NCI-H748 treated with DMSO at 0.1 percent for 48 hours (cell line): ENCODE measurements at regions not wholly inside any gene's neighbourhood (a gene's known extent, or its start where the extent isn't known, plus 50 kb on each side); places are given as distances from the start of the nearest gene placed in this dataset.
"Not testable (repeated sequence)": the region's sequence is repeated elsewhere in the genome, so short reads cannot be mapped to it uniquely, and the experiment has no call there.

Source experiments
- DNase-seq: peaks from one replicate; lab custom pipeline; 2025; lab: John Stamatoyannopoulos, UW

- not testable (repeated sequence) for DNase-seq
Observed at GRCh38 chr2:194771394-194771793, 885.6 kb upstream of the SLC39A10 start.

DNA sequence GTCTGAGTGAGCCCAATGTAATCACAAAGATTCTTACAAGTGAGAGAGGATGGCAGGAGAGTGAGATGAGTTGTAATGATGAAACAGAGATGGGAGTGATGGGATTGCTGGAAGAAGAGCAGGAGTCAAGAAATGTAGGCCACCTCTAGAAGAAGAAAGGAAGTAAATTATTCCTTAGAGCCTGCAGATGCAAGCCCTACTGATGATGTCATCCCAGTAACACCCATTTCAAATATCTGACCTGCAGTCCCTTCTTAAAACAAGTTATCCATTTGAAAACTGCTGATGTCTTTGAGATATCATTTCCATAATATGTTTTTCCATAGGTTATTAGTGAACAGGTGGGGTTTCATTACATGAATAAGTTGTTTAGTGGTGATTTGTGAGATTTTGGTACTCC is 888.0 kb upstream of the SLC39A10 start:
- no peak for DNase-seq

- DNase-seq, result no peak
Observed at GRCh38 chr2:194765723-194766122, 891.3 kb upstream of the SLC39A10 start.

- no peak for DNase-seq
Observed at GRCh38 chr2:194750926-194751325, 906.1 kb upstream of the SLC39A10 start.

GRCh38 chr2:194745557-194746146 is 911.4 kb upstream of the SLC39A10 start:
- no peak for DNase-seq

DNA sequence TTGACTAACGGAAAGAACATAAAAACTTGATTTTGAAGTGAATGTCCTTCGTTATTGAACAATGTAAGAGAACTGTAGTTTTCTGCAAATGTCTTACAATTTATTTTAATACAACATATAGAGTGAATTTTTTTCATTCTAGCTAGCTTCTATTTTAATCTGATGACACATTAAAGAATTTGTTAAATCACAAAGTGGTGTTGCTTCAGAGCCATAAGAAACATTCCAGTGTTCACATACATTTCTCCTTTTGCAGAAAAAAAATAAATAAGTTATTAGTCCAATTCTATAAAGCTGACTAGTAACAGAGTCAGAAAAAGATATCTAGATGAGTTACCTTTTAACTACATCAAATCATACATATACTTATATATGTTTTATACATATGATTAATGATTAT is 914.3 kb upstream of the SLC39A10 start:
- DNase-seq, result no peak

DNA sequence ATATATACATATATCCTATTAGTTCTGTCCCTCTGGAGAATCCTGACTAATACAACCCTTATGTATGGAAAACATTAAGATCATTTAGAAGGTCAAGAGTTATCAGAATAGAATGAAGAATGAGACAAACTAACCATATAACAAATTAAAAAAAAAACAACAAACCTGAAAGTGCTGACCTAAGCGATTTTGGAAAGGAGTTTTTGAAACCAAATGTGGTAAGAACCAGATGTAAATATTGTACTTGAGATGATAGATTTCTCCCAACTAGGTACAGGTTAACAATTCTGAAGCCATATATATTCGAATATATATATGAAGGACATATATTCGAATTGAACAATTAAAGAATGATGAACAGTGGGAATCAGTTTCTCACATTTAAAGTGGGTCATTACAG is 917.8 kb upstream of the SLC39A10 start:
- DNase-seq, result no peak

DNA sequence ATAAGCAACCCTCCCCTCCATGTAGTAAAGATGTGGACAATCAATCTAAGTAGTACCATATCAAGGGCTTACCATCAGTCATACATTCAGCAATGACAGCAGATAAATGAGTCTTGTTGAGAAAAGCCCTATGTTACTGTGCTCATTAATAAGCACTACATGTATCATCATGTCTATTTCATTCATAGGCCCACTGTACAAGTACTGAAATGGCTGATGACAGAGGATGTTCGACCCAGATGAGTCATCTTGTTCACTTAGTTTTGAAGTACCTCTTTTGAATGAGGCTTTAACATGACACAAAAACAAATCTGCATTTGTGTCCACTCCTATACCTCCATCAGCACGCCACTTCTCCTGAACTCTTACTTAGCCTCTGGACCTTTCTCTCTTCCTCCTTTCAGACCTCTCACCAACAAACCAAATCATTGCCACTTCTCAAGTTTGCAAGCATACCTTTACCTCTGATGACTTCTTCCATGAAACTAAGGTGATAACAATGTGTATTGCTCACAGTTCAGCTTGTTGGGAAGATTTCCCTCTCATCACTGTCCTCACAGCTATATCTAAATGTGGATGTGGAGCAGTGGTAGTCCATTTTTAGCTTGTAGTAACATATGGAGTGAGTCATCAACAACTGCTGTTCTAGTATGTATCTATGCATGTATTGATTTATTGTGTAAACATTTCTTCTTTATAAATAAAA is 921.0 kb upstream of the SLC39A10 start:
- DNase-seq, result no peak

GRCh38 chr2:194730266-194730665 is 926.8 kb upstream of the SLC39A10 start:
- no peak for DNase-seq

DNA sequence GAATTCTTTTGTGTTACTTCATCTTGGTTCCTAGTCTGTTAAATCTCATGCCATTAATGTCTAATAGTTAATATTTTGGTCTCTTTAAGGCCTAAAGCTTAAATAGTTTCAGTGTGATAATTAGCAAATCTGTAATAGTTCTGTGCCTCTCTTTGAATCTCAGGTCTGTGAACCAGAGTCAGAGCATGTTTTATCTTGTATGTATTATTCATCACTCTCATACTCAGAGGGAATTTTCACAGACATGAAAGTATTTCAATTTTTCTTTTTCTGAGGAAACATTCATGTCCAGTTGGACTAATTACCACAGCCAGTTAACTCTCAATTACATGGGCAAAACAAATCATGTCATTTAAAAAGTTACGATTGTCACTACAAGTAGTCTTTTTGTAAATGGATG is 931.9 kb upstream of the SLC39A10 start:
- no peak for DNase-seq

GRCh38 chr2:194723446-194723845 is 933.6 kb upstream of the SLC39A10 start:
- no peak for DNase-seq

GRCh38 chr2:194721227-194721626 is 935.8 kb upstream of the SLC39A10 start:
- DNase-seq, result no peak

GRCh38 chr2:194720462-194720861 is 936.6 kb upstream of the SLC39A10 start:
- DNase-seq, result no peak

DNA sequence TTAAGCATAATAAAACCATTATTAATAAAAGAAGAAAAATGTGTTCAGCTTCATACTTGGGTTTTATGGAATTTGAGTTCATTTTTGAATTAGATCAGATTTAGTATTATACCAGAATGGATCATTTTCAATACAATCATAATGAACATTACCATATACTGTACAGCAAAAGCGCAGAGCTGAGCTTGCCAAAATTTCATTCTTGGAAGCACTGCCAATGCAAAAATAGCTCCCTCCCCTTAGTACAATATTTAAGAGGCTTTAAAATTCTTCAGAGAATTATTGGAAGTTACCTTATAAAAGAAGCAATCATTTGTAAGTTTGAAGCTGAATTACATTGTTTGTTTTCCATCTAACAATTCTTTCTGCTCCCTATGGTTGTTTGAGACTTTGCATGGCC is 938.1 kb upstream of the SLC39A10 start:
- DNase-seq, result no peak

GRCh38 chr2:194714541-194714940 is 942.5 kb upstream of the SLC39A10 start:
- no peak for DNase-seq

DNA sequence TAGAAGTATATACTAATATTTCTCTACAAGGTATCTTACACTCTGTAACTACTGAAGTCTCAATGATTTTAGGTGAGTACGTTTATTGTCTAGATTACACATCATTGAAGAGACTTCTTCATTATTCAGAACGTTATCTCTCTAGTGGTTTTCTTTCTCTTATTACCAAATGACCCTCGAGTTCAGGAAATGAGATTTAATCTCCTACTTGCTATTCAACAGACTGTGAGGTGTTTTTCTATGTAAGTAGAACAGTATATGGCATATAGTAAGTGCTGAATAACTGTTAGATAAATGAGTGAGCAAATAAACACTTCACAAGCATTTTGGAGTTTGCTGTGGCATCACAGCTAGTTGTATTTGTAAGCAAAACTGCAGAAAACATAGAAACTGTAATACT is 947.2 kb upstream of the SLC39A10 start:
- no peak for DNase-seq

DNA sequence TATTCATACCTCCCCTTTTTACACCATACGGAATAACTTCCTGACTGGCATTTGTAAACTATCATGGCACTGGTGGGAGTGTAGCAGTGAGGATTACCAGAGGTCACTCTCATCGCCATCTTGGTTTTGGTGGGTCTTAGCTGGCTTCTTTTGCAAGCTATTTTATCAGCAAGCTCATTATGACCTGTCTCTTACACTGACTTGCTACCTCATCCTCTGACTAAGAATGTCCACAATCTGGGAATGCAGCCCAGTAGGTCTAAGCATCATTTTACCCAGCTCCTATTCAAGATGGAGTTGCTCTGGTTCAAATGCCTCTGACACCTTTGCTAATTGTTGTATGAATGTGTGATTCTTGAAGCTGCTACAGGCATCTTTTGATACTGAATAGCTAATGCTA is 950.8 kb upstream of the SLC39A10 start:
- DNase-seq, result no peak

DNA sequence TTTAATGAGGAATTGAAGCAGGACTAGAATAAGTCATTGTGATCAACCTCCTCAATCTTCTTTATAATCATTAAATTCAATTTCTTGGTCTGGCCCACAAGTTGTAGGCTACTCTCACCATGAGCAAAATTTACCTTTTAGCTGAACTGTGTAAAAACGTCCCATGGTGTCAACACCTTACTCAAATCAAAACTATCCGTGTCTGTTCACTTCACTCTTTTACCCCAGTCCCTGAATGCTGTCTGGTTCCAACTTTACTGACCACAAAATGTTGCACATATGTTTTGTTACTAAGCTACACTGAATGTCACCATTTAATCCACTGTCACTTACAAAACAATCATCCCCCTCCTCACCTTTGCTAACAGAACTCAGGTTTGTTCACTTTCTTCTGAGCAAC is 951.6 kb upstream of the SLC39A10 start:
- no peak for DNase-seq

- no peak for DNase-seq
Observed at GRCh38 chr2:194700726-194701125, 956.3 kb upstream of the SLC39A10 start.

DNA sequence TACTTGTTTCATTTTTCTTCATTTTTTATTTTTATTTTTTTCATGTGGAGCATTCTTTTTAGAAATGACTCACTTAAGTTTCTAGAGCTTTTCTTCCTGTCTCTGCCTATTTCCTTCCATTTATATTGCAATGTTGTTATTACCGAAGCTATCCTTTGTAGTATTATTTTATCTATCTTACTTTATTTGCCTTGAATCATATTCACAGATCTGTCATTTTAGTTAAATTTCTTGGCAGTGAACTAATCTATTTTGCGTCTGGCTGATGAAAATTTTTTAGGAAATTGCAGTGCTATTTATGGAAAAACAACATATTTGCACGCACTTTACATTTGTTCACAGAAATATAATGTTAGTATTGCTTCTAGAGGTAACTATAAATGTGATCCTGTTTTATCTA is 956.9 kb upstream of the SLC39A10 start:
- no peak for DNase-seq

DNA sequence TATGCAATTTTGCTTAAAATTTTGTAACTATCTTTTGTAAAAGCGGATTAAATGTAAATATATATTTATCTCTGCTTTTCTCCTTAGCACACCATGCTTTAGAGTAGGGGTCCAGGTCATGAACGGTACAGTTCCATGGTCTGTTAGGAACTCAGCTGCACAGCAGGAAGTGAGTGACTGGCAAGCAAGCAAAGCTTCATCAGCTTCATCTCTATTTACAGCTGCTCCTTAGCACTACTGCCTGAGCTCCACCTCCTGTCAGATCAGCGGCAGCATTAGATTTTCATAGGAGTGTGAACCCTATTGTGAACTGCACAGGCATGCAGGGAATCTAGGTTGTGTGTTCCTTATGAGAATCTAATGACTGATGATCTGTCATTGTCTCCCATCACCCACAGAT is 959.0 kb upstream of the SLC39A10 start:
- DNase-seq, result no peak

GRCh38 chr2:194697439-194697838 is 959.6 kb upstream of the SLC39A10 start:
- DNase-seq, result no peak

DNA sequence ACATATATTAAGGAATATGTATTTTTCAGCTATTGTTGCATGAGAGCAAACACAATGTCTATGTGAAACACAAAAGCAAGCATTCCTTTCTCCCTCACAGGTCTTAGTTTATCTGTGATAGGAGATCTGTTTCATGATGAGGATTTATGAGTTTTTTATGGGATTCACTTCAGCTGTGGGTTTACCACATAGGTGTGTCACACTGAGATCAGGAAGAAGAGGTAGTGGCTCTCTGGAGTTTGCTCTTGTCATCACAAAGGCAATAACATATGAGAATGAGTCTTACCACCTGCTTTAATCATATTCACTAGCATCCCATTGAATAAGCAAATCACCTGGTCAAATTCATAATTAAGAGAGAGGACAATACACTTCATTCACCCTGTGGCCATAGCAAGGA is 960.3 kb upstream of the SLC39A10 start:
- no peak for DNase-seq

GRCh38 chr2:194686569-194686968 is 970.5 kb upstream of the SLC39A10 start:
- no peak for DNase-seq
